Medulla oblongata (tissue), 1 donor: ENCODE measurements at regions not wholly inside any gene's neighbourhood (a gene's known extent, or its start where the extent isn't known, plus 50 kb on each side); places are given as distances from the start of the nearest gene placed in this dataset.

Experiments
- DNase-seq: peaks from one replicate; pipeline ENCODE4 v3.0.0-alpha.2; 2015; ENCODE audit errors: extremely low spot score

DNA sequence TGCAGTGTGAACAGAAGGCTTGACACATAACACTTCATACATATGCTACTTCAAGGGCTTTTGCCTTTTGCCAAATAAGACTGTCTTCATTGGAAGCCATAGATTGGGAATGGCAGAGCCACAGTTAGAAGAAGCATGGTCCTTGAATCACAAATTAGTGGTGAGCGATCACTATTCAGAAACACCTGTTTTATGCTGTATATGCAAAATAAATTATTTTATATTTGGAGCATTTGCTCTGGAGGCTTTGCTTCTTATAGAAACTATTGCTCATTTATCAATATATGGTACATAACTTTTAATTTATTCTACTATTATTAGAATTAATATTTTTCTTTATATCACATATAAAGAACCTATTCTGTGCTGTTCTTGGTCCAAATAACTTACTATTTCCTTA lies 270.4 kb upstream of the SPRY2 start:
- no peak for DNase-seq

DNA sequence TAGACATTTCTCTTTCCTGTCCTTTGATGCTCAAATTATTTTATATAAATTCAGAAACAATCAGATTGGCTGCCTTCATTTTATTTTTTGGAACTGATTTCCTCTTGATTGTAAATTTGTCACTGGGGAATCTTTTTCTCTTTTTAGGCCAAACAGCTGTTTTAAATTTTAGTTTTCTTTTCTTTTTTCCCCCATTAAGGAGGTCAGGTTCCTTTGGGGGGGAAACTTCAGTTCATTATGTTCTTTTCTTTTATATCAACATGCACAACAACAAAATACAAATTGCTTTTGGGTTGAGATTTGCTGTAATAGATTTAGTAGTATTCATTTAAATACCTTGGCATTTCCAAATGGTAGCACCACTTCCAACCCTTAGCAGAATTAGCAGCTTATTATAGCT lies 264.8 kb upstream of the SPRY2 start:
- no peak for DNase-seq

DNA sequence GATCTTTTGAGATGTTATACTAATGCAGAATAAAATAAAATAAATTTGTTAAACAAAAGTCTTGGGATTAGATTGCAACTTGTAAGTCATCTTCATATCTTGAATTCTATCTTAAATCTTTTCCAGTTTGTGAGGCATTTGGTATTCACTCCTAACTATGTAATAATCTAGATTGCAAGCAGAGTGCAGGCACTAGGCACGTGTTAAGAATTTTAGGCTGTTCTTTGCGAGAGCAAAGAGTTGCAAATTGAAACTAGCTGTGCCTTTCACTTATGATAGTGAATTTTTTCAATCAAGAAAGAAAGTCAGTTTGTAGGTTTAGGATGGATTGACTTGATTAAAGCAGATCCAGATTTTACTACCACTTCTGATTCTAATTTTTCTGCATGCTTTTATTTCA lies 264.1 kb upstream of the SPRY2 start:
- no peak for DNase-seq

DNA sequence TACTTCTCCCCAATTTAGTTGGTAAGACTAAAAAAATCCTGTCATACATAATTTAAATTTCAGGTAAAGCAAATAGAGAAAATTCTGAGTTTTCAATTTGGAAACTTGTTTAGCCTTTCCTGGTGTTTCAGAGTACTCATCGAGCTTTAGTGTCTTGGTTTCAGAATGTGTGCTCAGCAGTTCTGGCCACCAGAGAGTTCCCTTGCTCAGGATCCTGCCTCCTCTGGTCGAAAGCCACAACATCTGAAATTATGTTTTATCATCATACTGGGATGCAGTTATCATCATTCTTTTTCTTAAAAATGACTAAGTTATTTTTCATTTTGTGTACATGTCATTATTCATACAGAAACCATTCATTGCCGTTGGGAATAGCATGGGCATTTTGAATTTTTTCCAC lies 263.2 kb upstream of the SPRY2 start:
- DNase-seq: no peak

DNA sequence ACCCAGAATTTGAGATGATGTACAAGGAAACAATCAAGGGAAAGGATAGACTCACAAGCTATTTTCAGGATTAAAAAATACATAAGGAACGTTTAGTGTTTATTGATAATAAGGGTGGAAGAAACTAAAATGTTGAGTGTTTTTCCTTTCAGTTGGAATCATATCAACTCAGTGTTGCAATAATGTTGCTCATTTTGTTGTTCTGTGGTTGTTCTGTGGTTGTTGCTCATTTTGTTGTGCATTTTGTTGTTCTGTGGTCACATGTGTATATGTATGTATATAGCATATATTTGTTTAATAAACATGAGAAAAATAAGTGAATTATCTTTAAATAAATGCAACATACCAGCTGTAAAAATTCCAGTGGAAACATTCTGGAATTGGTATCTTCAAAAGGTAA lies 262.4 kb upstream of the SPRY2 start:
- DNase-seq: no peak

DNA sequence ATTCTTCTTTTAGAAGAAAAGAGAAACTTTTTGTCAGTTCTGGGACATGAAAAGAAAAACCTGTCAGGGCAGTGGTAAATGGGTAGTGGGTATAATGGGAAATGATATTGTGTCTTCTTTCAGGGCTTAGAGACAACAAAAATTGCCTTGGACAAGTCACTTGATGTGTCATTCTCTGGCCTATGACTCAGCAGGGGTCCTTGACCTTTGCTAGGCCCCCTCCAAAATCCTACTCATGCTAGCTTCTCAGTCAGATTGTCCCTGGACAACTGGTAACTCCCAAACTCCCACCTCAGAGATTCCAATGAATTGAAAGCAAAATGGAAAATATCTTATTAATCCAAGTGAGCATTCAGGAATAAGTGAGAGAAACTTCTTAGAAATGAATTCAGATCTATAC lies 258.8 kb upstream of the SPRY2 start:
- DNase-seq: no peak

DNA sequence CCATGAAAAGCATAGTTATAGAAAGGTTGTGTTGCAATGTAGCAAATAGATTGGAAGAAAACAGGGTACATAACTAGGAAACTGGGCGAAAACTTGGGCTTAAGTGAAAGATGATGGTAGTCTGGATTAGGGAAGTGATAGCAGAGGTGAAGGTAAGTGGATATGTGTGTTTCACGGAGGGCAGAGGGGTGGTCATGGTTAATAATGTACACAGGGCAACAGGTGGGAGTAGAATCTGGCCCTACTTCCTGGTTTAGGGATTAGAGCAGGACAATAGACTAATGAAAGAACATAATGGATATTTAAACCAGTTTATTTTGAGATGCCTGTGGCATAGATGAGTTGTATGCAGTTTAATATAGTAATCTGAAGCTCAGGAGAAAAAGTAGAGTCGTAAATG lies 257.3 kb upstream of the SPRY2 start:
- DNase-seq: no peak

DNA sequence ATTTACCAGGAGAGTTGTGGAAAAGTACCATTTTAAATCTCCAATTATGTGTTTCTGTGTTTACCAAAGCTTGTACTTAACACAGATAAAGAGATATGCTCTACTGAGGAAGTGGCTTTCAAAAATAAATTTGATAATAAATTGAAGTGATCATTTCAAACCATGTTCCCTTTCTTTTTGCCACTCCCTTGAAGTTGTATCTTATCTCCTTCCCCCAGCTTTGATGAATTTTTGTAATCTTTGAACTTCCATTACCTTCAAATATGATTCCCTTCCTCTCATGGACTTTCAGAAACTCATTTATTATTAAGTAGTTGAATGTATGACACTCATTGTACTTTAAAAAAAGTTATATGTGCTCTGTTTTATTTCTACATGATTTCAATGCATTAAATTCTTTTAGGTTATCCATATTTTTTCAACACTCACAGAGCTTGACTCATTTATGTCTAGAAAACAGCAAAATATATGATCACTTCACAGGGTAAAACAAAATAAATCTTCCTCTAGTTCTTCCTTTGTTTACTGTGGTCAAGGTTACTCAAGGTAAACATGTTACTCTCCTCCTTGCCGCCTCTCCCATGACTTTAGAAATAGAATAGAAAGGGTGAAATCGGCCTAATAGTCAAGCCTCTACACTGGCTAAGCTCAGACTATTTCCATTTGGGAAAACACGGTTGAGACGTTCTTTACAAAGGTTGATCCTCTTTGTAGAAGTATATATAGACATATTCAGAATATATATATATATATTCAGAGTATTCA lies 251.2 kb upstream of the SPRY2 start:
- DNase-seq: no peak

DNA sequence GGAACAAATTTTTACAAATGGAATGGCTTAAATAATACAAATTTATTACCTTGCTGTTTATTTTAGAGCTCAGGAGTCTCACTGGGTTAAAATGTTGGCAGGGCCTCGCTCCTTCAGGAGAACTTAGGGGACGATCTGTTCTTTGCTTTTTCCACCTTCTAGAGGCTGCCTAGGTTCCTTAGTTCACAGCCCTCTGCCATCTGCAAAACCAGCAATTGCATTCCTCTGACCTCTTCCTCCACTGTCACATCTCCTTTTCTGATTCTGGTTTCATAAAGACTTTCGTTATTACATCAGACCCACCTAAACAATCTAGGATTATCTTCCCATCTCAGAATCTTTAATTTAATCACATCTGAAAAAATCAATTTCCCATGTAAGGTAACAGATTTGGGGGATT lies 249.6 kb upstream of the SPRY2 start:
- no peak for DNase-seq

DNA sequence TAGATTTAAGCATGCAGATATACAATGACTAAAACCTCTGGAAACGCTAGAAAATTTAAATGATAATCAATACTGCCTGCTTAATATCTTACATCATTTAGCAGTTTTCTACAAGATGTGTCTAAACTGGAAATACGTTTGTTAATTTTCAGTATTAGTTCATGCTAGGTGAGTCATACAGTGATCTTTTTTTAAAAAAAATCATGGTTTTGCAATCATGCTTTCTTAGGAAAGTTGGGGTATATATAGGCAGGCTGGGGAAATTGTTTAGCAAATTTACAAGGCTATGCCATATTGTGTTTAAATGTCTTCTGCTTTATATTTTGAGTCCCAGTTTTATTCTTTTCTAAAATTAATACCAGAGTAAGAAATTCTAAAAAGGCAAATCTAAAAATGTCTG lies 245.4 kb upstream of the SPRY2 start:
- no peak for DNase-seq

DNA sequence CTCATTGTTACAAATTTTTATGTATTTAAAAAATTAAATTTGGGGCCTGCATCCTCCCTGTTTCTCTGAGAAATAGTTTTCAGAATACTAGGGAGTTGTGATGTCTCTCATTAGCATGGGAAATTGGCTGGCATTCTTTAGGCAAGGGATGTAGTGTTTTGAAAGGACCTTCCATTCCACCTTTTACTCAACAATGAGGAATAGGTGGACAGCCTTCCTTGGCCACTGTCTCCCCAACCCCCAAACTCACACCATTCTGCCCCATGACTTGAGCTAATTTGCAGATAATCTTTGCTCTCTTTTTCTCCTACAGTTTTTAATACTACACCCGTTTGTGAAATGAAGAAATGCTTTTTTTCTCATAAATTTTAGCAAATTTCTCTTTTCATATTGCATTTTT lies 244.6 kb upstream of the SPRY2 start:
- DNase-seq: no peak

DNA sequence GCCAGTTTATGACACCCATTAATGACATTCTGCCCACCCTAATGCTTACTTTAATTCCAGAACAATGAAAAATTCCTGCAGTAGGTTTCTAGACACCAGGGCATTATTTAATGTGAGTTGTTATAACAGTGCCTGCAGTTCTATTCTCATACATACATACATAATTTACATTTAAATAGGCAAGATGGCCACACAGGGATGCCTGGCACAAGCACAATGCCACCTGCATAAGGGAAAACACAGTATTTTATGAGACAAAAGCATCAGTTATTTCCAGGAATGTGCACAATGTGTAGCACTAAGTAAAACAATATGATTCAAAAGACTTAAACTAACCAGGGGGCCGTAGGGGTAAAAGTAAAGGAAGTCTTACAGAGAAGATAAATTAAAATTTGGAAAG lies 243.9 kb upstream of the SPRY2 start:
- no peak for DNase-seq

DNA sequence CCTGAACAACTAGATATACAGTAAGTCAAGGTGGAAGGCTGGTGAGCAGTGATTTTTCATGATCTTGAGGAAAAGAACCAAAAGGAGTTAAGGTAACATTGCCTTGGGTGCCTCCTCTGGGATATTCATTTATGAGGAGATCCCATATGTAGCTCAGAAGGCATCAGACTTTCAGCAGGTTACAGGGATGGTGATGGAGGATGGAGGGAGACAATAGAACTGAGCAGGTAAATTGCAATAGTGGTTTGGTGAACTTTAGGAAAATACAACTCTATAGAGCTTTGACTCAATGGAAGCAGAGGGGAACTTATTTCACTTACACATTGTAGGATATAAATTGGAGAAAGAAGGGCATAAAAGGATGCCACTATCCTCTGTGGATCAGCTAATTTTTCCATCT lies 243.4 kb upstream of the SPRY2 start:
- no peak for DNase-seq

DNA sequence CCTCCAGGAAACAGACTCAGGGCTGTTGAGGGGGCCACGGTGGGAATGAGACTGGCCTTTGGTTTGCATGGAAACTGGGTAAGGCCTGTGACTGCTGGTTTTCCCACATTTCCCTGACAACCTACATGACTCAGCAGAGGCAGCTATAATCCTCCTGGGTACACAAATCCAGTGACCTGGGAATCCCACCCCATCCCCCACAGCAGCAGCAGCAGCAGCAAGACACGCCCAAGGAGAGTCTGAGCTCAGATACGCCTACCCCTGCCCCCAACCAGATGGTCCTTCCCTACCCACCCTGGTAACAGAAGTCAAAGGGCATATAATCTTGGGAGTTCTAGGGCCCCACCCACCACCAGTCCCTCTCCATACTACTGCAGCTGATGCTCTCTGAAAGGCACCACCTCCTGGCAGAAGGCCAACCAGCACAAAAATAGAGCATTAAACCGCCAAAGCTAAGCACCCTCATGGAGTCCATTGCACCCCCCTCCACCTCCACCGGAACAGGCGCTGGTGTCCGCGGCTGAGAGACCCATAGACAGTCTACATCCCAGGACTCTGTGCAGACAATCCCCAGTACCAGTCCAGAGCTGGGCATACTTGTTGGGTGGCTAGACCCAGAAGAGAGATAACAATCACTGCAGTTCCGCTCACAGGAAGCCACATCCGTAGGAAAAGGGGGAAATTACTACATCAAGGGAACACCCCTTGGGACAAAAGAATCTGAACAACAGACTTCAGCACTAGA lies 237.2 kb upstream of the SPRY2 start:
- DNase-seq: no peak

DNA sequence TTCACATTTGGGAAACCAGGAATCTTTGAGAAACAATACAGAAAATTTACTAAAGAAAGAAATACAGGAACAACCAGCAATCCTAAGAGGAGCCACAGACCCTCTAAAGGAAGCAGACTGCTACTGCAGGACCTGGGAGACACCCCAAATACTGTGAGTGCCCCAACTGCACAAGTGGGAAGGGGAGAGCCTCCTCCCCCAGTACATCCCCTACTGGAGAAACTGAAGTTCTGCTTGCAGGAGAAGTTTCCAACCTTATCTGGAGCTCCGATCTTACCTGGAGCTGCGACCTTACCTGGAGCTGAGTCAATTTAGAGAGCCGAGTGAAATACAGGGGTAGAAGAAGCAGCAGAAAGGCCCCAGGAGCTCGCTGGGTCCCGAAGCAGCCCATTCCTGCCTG lies 236.4 kb upstream of the SPRY2 start:
- no peak for DNase-seq

DNA sequence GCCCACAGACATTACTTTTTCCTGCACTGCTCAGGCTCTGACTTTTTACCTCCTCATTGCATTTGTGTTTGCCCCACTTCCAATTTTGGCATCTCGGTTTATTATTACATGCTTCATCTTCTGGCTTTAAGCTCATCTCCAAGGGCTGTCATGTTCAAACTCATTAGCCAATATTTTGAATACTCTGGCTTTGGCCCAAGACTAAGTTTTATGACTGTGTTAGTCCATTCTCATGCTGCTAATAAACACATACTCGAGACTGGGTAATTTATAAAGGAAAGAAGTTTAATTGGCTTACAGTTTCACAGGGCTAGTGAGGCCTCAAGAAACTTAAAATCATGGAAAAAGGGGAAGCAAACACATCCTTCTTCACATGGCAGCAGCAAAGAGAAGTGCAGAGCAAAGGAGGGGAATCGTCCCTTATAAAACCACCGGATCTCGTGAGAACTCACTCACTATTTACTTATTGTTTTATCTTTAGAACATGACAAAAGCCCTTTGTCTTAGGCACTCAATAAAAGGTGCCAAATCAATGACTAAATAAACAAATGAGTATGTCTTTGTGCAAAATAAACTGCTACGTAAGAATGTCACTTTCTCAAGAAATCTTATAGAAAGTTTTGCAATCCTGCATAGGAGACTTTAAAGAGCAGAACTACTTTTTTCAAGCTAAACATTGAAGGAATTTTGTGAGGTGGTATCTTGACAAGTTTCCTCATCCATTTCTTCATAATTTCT lies 233.4 kb upstream of the SPRY2 start:
- no peak for DNase-seq

DNA sequence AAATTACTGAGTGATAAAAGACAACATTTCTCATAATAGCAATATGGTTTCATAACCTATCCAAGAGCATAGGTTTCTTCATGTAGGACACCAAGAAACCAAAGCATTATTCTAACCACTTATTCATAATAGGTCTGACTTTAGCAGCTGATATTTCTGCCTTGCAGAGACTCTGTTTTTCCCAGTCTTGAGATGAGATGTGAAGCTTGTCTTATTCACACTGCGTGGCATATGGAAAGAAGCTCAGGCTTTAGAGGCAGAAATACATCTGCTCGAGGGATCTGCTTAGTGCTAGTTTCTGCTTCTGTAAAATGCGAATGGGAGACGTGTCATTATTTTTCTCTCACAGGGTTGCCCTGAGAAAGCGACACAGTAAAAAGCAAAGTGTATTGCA lies 232.0 kb upstream of the SPRY2 start:
- no peak for DNase-seq

DNA sequence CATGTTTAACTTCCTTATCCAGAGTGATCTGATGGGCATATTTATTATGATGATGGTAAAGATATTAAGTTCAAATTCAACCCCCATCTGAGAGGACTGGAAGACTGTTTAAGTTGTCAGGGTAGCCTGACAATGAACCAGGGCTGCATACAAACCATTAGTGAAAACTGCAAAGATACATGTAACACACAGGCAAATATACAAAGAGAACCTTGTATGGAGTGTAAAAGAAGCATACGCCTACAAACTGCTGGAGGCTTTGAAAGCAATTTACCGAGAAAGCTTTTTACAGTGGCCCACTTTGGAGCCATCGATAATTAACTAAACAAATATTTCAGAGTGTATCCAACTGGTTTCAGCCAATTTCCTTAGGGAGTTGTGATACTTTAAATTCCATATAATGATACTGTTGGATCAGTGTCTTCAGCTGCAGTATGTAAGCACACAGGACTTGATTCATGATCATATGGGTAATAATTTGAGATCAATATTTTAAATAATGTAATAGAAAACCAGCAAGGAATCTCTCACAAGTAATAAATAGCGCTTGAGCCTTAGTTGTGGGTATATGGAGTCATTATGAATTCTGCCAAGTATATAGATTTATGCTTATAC lies 231.5 kb upstream of the SPRY2 start:
- no peak for DNase-seq

DNA sequence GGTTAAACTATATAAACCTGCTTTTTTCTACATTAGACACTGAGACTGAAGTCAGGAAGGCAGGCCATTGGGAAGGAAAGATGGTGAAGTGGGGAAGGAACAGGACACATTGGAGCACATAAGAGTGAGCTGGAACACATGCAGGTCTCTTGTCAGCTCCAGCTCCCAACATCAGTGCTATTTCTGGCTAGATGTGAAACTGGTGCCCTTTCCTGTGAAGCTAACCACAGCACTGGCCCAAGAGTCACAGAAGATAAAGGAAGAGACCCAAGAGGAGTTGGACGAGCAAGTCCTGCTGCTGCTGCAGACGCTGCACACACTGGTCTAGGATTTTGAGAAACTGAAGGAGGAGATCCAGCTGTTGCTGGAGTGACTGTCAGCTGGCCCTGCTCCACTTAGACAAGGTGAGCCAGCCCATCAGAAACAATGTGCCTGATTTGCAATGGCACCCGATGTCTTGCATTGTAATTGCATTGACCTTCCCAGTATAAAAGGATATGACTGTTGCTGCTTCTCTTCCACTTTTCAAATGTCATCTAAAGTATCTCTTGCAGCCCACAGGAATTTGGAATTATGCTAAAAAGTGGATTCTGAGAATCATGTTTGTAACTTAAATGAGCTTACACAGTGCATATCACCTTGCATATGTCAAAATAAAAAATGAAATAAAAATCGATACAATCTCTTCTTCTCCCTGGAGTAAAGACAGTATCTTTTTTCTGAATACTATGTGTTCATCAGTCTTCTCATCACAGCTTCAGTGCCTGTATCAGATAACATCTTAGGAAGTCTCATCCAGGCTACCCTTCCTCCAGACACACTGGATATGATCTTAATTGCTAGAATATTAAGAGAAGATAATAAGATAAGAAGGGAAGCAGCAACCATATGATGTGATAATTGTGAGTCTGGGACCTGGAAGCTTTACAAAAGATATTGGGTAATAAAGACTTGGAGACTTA lies 230.7 kb upstream of the SPRY2 start:
- no peak for DNase-seq

DNA sequence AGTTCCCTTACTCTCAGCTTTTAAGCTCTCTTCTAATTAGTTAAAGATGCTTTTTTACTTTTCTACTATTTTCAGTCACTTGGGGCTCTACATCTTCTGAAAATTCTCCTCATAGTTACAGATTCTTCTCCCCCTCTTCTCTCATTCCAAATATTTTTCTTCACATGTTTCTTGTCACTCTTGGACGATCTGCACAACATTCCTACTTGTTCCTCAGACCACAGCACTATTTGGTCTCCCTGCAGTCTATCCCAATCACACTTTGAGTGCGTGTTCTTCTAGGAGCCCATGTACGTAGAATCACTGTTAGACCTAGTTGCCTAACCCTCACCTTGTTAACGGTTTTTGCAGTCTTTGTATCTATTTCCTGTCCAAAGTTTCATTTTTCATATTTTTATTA lies 222.5 kb upstream of the SPRY2 start:
- DNase-seq: no peak

DNA sequence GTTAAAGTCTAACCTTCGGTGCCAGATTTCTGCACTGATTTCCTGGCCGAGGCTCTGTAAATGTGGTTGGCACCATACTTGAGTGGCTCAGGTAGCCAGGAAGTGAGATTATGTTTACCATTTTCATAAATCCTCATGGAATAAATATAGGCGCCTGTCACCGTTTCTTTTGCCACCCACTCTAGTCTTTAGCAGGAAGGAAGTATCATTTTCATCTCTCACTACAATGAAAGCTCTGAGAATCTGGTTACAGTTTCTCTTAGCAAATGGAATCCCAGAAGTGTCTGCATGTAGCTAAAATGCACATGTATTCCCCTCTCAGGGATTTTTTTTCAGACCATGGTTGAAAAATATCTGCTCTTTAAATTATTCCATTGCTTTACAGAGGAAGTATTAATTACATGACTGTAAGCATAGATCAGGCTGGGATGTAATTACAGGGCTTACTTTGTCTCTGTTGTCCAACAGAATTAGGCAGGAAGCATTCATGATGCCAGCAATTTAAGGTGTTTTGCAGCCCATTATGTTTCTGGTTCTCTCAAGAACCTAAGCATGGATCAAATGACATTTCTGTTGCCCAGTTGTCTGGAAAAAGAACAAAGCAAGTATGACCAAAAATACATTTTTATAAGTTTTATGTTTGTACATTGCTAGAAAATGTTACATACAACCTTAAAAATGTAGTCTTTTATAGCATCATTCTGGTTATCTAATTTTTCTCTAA lies 221.7 kb upstream of the SPRY2 start:
- no peak for DNase-seq
